Activated gamma-delta T cell treated with Interleukin-2 at 50 U/mL for 16 hours (primary cell): ENCODE measurements at regions not wholly inside any gene's neighbourhood (a gene's known extent, or its start where the extent isn't known, plus 50 kb on each side); places are given as distances from the start of the nearest gene placed in this dataset.

Experiments
- DNase-seq: peaks from one replicate; pipeline ENCODE4 v3.0.0-alpha.2; 2020

DNA sequence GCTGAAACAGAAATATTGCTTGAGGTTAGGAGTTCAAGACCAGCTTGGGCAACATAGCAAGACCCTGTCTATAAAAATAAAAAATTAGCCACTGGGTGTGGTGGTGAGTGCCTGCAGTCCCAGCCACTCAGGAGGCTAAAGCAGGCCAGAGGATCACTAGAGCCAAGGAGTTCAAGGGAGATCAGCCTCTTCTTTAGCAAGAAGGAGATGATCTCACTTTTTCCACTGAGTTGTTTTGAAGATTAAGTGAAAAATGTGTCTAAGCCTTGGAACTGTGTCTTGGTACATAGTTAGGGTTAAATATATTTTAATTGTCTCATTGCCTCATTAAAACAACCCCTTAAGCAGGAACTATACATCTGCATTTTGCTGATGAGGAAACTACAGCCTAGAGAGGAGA is 279.0 kb upstream of the ZFP64 start:
- no peak for DNase-seq

DNA sequence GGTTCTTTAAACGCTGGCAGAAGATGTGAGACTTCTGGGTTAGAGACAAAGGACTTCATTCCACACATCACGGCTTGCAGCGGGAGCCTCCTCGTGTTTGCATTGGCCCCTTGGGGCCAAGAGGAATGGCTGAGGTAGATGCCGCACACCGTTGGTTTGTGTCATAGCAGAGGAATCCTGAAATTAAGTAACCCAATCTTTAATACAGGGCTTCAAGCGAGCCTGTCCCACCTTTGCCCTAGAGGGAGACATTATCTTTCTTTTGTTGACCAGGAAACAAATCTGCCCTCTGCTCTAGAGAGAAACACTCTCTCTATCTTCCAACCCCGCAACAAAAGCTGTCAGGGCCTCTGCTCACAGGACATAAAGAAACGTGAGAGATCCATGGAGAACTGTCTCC is 277.5 kb upstream of the ZFP64 start:
- no peak for DNase-seq

DNA sequence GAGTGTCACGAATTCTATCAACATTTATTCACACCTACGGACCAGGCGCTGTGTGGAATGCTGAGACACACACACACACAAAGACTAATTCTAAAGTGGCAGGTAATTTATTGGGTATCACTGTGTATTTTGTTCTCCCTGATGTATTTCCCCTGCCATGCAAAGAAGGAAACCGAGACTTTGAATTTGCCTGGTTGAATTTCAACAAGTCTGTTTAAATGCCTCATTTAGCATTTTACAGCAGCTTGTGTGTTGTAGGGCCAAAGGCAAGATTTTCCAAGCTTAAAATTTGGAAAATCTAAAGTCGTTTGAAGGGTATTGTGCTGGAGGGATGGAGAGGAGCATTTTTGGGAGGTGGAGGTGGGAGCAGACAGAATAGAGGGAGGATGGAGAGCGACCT is 274.4 kb upstream of the ZFP64 start:
- DNase-seq: no peak

DNA sequence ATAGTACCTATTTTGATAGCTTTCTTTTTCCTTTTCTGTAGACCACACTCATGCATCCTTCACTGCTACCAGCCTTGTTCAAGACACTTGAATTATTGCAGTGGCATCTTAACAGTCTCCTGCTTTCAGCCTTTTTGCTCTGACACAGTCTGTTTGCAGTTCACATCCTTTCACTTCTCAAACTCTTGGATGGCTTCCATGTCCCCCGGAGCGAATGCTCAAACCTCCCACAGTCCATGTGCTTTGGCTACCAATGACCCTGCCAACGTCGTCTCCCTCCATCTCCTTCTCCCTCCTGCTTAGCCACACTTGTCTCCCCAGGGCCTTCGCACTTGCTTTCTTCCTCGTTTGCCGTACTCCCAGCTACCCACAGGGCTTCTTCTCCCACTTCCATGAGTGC is 270.0 kb upstream of the ZFP64 start:
- DNase-seq: no peak

DNA sequence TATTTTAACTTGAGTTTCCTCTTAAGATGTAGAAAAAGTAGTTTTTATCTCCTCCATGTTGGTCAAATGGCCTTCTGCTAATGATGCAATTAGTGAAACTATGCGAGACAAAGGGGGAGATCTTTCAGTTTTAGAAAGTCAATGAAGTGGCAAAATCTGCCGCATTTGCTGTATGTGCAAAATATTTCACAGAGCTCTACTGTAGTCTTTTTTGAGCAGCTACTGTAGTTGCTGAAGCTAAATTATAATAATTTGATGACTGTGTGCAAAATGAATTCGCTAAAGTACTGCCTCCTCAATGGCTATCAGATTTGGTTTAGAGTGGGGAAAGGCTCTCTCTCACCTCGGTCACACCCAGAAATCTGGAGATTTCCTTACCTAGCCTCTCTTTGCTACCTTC is 267.6 kb upstream of the ZFP64 start:
- no peak for DNase-seq

DNA sequence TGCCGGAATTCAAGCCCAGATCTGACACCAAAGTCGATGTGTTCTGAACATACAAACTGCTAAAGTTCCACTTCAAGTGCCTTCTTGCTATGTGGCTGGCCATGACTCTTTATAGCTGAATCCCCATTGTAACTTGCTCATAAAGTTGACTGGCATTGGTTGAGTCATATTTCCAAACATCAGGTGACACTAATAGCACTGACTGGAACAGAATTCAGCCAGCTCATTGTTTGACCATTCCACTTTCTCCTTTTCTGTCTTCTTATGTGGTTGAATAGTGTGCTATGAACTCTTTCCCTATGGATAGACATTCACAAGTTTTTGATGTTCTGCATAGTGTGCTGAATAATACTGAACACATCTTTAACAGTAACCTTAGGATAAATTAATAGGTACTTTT is 266.2 kb upstream of the ZFP64 start:
- DNase-seq: no peak

DNA sequence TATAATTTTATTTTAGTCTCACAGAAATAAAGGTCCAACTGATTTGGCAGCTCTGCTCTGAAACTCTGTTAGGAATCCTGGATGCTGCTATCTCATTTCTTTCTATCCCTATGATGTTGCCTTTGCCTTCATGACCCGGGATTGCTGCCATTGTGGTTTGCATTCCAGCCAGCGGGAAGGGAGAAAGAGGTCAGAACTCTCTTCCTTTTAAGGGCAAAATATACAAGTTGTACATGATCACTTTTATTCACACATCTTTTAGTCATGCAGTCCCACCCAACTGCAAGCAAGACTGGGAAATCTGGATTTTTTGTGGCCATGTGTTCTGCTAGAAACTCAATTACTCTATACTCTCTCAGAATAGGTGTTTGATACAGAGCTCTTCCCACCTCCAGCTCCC is 263.1 kb upstream of the ZFP64 start:
- DNase-seq: no peak

DNA sequence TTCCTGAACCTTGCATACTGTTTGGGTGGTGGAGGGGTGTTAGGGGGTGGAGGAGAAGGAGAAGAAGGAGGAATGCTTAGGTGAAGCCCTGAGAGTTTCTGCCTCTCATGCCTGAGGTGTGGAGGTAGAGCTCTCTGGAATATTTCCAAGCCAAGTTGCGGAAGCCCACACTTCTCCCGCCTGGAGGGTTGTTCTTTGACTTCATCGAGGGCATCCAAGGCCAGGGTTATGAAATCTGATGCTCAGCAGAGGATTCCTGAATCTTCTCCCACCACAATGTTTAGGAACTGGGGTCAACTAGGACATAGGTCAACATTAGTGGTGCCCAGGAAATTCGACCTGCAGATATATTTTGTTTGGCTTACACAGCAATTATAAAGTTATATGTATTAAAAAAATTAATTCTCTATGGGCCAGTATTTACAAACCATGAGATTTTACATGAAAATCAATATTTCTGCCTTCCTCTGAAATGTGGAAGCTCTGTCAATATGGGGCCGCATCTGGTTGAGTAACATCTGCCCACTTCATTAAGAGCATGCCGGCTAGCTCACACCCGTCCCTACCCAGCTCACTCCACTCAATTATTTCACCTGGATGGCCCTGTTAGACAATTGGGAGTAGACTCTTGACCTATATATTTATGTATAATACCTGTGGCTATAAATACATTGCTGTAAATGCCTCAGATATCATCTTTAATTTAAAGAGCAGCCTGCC is 257.1 kb upstream of the ZFP64 start:
- no peak for DNase-seq

DNA sequence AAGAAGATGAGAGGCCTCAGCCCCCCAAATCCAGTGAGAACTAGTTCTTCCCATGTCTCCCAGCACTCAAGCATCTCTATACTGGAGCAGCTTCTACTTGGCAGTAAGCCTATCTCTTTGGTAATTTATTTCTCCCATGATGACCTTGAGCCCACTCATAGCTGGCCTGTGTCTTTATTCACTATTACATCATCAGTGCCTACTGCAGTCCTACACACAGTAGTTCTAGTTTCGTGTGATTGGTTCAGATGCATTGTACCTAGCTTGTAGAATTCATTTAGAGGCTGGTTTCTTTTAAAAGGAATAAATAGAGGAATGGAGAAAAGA is 255.6 kb upstream of the ZFP64 start:
- DNase-seq: no peak

DNA sequence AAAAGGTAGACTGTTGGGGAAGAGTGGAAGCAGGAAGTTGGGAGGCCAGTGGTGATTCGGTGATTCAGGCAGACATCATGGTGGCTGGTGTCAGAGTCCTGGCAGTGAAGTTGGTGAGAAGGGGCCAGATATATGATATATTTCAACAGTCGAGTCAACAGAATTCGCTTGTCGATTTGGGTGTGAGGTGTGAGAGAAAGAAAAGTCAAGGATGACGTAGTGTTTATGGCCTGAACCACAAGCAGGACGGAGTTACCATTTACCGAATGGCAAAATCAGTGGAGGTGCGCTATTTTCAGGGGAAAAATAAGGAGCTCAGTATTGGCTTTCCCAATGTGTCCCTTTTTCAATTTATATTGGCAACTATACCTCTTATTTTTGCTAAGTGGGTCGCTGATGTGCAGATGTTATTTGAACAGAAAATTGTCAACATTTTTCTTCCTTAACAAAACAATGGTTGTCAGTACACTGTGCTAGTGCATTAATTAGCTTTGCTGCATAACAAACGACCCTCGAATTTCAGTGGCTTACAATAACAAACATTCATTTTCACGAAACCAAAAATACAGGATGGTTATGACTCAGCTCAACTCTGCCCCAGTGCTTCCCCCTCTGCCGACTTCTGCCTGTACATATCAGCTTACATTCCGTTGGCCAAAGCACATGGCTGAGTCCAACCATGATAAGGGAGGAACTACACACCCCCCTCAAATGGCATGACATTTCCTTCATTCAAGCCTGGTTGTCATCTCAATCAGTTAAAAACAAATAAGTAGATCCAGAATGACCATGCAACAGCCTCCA is 255.0 kb upstream of the ZFP64 start:
- no peak for DNase-seq

DNA sequence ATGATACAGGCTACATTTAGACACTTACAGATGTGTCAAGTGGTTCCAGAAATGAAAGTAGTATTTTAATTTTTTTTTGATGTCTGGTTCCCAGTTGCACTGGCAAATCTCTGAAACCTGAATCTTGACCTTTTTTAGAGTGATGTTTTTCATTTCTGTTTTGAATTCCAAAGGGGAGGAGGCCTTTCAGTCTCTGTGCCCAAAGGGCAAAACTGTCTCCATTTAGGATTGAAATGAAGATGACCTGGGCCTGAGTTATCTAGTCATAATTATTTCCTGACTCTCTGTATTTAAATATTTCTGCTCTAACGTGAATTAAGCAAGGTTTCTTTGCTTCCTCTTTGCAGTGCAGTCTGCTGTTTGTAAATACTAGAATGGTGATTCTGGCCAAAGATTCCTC is 252.9 kb upstream of the ZFP64 start:
- DNase-seq: no peak

DNA sequence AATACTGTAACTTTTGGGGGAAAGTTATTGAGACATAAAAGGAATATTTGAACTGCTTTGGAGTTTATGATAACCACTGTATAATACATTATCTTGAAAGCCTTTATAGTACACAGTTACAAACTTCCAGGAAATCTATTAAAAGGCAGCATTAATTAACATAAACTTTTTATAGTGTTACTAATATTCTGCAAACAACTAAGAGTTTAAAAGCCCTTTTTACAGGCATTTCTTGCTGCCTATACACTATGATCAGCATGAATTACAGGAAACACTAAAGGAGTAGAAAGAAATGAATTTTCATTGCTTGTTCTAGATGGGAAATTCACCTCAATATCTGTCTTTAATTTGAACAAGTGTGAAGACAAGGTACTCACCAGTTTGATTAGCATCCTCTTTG is 252.3 kb upstream of the ZFP64 start:
- DNase-seq: no peak

DNA sequence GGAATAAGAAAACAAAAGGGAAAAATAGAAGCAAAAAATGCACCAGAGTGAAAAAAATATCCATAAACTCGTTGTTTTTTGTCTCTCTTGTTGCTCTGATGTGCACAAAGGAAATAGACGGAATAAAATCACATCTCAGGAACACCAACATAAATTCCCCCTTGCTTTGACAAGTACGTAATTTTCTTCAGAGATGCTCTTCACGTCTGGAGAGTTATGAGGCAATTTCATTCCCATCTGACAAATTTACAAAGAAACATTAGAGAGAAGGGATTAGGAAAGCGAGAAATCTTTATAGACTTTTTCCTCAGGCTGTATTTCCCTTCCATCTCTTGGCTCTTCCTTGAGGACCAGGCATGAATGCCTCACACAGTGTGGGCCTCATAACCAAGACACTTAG is 250.1 kb upstream of the ZFP64 start:
- DNase-seq: no peak

DNA sequence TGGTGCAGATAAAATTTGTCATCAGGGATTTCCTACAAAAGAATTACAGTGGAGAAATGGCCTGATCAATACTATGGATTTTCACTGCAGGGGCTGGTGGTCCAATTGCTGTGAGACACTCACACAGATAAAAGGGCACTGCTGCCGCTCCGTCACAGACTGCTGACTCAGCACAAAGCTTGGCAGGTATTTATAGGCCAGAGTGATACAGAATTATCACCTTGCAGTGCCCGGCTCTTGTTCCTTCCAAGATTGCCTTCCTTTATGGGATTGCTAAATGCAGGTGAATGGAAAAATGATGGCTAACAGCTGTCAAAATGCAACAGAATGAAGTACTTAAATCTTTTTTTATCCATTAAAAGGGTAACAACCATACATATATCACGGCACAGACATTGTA is 247.8 kb upstream of the ZFP64 start:
- DNase-seq: no peak

DNA sequence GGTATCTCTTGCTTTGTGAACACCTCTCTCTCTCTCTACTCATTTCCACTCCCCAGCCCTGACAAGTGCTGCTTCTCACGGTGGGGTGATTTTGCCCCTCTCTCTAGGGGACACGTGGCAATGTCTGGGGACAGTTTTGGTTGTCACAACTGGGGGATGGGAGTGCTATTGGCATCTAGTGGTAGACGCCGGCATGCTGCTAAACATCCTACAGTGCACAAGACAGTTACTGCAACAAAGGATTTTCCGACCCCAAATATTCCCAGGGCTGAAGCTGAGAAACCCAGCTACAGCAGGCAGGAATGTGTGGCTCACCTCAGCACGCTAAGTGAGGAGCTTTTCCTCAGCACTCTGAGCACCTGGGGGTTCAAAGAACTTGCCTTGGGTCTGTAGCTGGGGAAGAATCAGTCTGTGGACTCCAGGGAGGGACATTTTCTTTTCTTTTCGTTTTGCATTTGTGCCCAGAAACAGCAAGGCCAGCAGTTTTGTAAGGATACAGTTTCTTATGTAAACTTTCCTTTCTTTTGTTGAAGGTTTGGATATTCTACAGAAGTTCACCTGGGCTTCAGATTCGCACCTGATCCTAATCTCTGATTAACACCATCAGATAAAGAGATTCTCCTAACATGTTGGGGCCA is 246.9 kb upstream of the ZFP64 start:
- DNase-seq: no peak

DNA sequence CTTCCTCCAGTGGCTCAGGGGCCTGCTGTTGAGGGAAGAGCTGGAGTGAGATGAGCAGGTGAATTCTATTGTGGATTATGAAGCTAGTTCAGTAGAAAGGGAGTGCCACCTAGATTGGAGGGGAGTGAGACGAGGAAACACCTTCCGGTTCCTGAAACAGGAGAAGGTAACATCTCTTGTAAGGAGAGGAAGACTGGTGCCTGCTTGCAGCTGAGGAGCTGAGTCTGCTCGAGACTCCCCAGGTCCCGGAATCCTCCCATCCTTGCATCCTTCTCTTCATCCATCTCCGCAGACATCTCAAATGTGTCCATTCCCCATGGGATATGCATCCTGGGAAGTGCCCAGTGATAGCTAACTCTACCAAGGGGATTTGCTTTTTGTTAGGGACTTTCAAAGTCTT is 242.9 kb upstream of the ZFP64 start:
- no peak for DNase-seq

DNA sequence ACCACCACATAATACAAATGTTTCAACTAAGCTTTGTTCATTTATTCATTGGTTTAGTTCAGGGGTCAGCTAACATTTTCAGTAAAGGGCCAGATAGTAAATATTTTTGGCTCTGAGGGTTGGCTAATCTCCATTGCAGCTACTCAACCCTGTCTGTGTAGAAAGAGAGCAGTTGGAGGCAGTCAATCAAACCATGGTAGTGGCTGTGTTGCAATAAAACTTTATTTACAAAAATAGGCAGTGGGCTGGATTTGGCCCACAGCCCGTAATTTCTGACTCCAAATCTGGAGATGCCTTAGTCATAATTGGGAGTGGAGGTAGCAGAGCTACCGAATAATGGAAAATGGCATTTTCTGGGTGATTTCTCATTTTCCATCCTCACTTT is 242.5 kb upstream of the ZFP64 start:
- DNase-seq: no peak

DNA sequence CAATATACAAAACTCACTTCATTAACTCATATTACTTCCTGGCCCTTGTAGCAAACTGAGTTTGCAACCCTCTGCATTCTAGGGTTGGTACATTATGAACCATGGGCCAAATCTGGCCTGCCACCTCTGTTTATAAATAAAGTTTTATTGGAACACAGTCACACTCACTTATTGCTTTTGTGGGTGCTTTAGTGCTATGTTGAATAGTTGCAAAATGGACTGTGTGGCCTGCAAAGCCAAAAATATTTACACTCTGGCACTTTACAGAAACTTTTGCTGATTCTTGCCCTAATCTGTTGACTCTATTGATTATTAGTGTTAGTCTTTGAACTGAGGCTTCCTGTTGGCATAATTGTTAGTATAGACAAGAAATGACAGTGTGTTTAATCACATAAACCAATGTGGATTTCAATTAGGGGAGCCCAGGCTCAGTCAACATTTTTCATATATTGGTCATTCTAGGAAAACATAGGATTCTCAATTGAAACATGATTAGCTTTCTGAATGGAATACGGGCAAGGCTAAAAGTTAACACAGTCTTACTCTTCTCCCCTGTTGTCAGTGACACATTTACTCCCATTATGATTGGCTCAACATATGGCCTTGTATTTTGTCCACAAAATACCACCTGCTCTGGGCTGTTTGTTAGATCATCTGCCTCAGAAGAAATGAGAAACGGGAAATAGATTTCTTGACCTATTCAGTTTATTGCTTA is 241.9 kb upstream of the ZFP64 start:
- DNase-seq: no peak

DNA sequence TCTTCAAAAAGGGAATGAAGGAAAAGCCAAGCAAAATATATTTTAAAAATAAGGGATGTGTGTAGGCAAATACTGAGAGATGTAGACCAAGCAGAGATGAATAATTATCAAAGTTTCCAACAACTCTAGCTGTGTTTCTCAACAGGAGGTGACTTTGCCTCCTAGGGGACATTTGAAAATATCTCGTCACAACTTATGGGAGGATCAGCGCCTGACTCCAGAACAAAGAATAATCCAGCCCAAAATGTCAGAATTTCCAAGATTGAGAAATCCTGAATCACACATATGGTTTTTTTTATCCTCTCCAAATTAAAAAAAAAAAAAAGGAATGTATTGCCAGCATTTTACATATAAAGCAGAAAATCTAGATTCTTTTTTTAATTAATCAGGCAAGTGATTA is 241.2 kb upstream of the ZFP64 start:
- no peak for DNase-seq

DNA sequence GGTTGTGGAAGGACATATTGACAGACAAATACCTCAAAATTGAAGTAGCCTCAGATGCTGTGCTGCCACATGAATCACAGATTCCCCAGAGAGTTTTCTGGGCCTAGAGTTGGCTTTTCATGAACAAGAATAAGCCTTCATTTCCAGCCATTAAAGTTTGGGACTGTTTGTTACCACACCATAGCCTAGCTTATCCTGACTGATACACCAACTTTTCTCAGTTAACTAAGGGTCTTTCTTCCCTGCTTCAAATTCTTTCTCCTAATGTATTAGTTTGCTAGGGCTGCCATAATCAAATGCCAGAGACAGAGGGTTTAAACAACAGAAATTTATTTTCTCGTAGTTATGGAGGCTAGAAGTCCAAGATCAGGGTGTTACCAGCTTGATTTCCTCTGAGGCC is 237.4 kb upstream of the ZFP64 start:
- no peak for DNase-seq

DNA sequence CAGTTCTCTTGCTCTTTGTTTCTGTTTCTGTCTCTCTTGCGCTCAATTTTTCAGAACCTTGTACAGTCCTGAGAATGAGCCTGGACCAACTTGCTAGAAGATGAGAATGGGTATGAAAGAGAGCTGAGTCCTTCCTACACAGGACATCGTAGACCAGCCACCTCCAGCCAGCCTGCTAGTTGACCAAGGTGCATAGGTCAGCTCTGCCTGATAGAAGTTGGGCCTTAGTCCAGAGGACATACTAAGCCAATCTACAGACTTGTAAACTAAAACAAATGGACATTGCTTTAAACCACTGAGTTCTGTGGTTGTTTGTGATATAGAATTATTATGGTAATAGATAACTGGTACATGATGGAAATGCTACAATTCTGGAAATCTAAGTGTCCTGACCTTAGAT is 236.4 kb upstream of the ZFP64 start:
- no peak for DNase-seq

DNA sequence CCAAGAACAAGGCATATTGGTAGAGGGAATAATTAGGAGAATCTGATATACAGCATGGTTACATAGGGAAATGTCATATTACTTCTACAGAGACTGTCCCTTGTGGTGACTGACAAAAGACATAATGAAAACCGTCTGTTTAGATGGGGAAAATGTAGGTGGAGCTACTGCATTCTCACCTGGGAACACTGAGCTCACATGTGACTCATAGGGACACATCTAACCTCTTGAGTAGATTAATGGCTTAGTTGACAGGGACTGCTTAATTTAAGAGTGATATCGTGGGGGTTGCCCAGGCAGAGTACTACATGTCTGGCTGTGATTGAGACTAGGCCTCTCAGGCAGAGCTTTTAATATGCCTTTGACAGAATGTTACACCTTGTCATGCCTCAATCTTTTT is 235.3 kb upstream of the ZFP64 start:
- DNase-seq: no peak

DNA sequence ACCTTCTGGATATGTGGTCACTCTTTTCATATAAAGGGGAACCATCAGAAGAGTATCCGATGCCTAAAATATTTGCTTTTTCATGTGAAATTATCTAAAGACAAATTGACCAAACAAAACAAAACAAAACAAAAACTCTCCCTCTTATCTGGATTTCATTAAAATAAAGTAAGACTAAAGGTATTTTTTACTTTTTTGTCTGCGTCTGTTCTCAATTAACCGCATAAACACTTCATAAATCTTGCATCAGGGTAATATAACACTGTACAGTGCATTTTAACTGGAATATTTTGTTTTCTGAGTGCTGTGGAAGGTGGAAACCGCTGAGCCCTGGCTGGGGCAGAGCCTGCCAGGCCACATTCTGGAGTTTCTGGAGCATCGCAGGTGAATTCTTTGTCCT is 234.1 kb upstream of the ZFP64 start:
- DNase-seq: no peak

DNA sequence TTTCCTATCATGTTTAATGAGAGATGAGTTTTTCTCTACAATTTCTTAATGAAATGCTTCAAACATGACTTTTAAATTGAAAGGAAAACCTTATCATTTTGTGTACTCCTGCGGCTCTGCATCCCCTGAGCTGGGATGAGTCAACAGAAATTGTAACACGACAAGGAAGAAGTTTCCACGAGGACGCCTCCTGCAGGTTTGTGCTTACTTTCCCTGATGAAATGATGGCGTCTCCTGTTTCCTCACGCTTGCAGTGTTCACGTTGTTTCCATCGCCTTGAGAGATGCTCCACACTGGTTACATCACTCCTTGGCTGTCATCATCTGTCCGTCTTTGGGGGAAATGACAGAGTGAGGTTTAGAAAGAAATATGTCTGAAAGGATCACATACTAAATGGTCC is 233.7 kb upstream of the ZFP64 start:
- DNase-seq: no peak
